ENCODE measurements at regions not wholly inside any gene's neighbourhood (a gene's known extent, or its start where the extent isn't known, plus 50 kb on each side); places are given as distances from the start of the nearest gene placed in this dataset.
A peak's percentile ranks its signal among the peaks of the same experiment; 100 is the strongest.

GRCh38 chr7:10104292-10104691 lies 869.4 kb upstream of the PHF14 start:
- TF ChIP-seq, protein P1, sequence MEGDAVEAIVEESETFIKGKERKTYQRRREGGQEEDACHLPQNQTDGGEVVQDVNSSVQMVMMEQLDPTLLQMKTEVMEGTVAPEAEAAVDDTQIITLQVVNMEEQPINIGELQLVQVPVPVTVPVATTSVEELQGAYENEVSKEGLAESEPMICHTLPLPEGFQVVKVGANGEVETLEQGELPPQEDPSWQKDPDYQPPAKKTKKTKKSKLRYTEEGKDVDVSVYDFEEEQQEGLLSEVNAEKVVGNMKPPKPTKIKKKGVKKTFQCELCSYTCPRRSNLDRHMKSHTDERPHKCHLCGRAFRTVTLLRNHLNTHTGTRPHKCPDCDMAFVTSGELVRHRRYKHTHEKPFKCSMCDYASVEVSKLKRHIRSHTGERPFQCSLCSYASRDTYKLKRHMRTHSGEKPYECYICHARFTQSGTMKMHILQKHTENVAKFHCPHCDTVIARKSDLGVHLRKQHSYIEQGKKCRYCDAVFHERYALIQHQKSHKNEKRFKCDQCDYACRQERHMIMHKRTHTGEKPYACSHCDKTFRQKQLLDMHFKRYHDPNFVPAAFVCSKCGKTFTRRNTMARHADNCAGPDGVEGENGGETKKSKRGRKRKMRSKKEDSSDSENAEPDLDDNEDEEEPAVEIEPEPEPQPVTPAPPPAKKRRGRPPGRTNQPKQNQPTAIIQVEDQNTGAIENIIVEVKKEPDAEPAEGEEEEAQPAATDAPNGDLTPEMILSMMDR (conservative IDR thresholded peaks at IDR 0.05): no peak
- no peak overlapping the region for H3K27ac ChIP-seq

DNA sequence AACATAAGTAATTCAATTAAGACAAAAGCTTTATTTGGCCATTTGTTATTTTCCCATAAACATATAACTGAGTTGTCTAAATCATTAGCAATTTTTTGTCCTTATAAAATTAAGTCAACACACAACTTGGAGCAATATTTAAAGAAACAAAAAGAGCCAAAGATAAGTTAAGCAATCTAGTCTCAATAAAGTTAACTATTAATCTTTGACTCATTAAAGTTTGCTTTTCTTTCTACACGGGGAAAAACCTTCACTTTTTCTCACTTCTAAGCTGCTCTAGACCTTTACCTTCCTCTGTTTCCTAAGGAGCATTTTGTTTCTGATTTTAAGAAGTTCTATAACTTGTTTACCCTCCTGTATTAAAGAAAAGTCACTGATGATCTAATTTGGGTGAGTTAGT lies 867.1 kb upstream of the PHF14 start:
- TF ChIP-seq, protein P1 (conservative IDR thresholded peaks at IDR 0.05): no peak
- peak overlapping the region; percentile 57 for H3K27ac ChIP-seq

- no peak overlapping the region for H3K27ac ChIP-seq
- TF ChIP-seq, protein P1 (conservative IDR thresholded peaks at IDR 0.05): no peak
Observed at GRCh38 chr7:10116511-10116910, 857.2 kb upstream of the PHF14 start.

- TF ChIP-seq, protein P1 (conservative IDR thresholded peaks at IDR 0.05): no peak
- H3K27ac ChIP-seq: no peak overlapping the region
Observed at GRCh38 chr7:10117815-10118214, 855.9 kb upstream of the PHF14 start.

DNA sequence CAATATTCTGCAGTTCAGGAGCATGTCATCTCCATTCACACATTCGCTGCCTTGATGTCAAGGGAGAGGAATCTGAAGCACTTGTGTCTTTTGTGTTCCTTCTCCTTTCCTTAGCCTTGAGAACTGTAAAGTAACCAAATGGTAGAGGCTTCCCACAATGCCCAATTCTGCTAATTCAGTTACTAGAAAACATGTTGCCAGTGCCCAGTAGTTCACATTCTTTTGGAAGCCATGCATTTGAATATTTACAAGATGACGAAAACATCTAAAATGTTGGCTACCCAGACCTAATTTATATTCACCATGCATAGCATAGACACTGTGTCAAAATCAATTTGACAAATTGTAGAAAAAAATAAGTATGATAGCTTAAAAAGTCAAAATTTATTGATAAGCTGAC lies 852.7 kb upstream of the PHF14 start:
- TF ChIP-seq, protein P1 (conservative IDR thresholded peaks at IDR 0.05): no peak
- no peak overlapping the region for H3K27ac ChIP-seq

DNA sequence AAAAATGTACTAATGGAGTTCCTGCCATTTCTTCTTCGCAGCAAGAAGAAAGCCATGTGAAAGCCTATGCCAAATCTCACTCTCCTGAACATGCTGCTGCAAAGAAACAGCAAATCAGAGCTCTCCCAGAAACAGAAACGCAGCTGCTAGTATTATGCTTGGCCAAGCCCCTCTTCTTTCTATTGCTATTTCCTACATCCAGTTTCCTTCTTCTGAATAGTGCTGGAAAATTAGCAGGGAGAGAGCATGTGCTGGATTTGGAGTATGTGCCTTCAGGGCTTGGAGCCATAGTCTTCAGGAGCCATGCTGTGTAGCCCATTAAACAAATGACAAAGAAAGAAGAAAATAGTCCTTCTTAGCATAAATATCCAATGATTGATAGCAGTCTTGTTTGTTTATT lies 852.0 kb upstream of the PHF14 start:
- peak overlapping the region; percentile 67; the same call in 1 of the 2 replicates for H3K27ac ChIP-seq
- TF ChIP-seq, protein P1 (conservative IDR thresholded peaks at IDR 0.05): no peak

DNA sequence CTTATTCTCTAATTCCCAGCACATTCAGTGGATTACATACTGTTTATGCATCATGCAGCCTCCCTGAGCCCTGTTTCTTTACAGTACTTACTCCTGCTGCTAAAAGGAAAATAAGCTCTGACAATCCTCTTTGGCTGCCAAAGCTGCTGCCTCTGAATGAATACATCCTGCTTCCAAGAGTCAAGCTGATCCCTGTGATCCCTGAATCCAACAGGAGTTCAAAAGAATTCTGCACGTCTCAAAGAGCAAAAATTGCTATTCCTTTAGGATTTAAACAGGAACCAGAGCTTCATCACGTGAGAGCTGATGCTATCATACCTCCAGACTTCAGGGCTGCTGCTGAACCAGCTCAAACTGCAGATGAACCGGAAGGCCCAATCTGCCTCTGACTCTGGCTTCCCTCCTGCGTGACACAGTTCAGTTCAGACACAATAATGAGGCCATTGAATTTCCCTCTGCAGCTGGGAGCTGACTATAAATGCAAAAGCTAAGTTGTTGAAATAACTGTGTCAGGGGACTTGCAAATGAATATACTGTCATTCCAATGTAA lies 851.0 kb upstream of the PHF14 start:
- TF ChIP-seq, protein P1 (conservative IDR thresholded peaks at IDR 0.05): no peak
- peak overlapping the region; percentile 67 for H3K27ac ChIP-seq
